T-cell (primary cell): ENCODE measurements at regions not wholly inside any gene's neighbourhood (a gene's known extent, or its start where the extent isn't known, plus 50 kb on each side); places are given as distances from the start of the nearest gene placed in this dataset.

ENCODE experiments used
- ATAC-seq, 4 experiments: fragments of 200-7000 bp in 3 of 4; fragments of 150-1000 bp in 1 of 4; cut with Tn5 transposase; replicated peaks in 1 of 4; 1 replicate in 3 of 4; 2 replicates in 1 of 4; pipeline ENCODE4 v1.10.0; 2021; ENCODE audit warnings: moderate library complexity in 3 of 4, mild to moderate bottlenecking in 2 of 4, moderate number of reproducible peaks in 1 of 4
- CTCF ChIA-PET, 2 donors: fragments of 300-600 bp; sonication (Branson Sonifier 250); formaldehyde crosslinking; loops; one replicate each; lab custom pipeline; 2022; ENCODE audit warnings: antibody characterized with exemption in 2 of 2; lab: Charles Lee
- POLR2A ChIA-PET, 2 donors: fragments of 300-600 bp; sonication (Branson Sonifier 250); formaldehyde crosslinking; loops; one replicate each; lab custom pipeline; 2022; ENCODE audit warnings: antibody characterized with exemption in 2 of 2; lab: Charles Lee
- DNase-seq, 35 experiments: peaks; one replicate each; pipeline versions ENCODE4 v3.0.0 to v3.0.0-alpha.2; 2013 to 2023
- H3K27ac ChIP-seq: one replicate; pipeline ENCODE4 v1.5.1; 2013; ENCODE audit warnings: low read length
- H3K27me3 ChIP-seq, 2 experiments: replicated peaks in 1 of 2; 1 replicate in 1 of 2; 2 replicates in 1 of 2; pipeline versions ENCODE4 v1.6.1 to v1.7.0; 2013; ENCODE audit warnings: low read length in 1 of 2, mixed read lengths in 1 of 2; ENCODE audit not compliant: control insufficient read depth in 2 of 2, insufficient read depth in 2 of 2; ENCODE audit errors: extremely low read depth in 1 of 2
- H3K36me3 ChIP-seq, 2 donors: 1 replicate in 1 of 2; 2 replicates in 1 of 2; pipeline versions ENCODE4 v1.6.1 to v1.7.0; 2013; ENCODE audit warnings: low read length in 1 of 2; ENCODE audit not compliant: control insufficient read depth in 2 of 2, insufficient read depth in 1 of 2; ENCODE audit errors: extremely low read depth in 1 of 2
- H3K4me1 ChIP-seq, 2 experiments: 1 replicate in 1 of 2; 2 replicates in 1 of 2; pipeline versions ENCODE4 v1.6.1 to v1.7.0; 2013; ENCODE audit warnings: low read length in 2 of 2, mixed read lengths in 1 of 2; ENCODE audit not compliant: insufficient read depth in 2 of 2, control insufficient read depth in 1 of 2; ENCODE audit errors: extremely low read depth in 1 of 2
- H3K4me3 ChIP-seq, 2 donors: 1 replicate in 1 of 2; 2 replicates in 1 of 2; pipeline versions ENCODE4 v1.5.1 to v1.7.0; 2013; ENCODE audit warnings: mild to moderate bottlenecking in 2 of 2, low read length in 1 of 2, moderate library complexity in 1 of 2; ENCODE audit not compliant: control insufficient read depth in 1 of 2; ENCODE audit errors: extremely low read depth in 1 of 2
- H3K9me3 ChIP-seq: 2 replicates; pipeline ENCODE4 v1.7.0; 2013
- H3K27ac Mint-ChIP-seq, 2 donors: one replicate each; pipeline ENCODE4 v1.8.0; 2020 to 2021; ENCODE audit warnings: mild to moderate bottlenecking in 2 of 2, mixed read lengths in 2 of 2
- H3K27me3 Mint-ChIP-seq, 2 donors: one replicate each; pipeline ENCODE4 v1.8.0; 2021 to 2022; ENCODE audit warnings: mixed read lengths in 2 of 2
- H3K36me3 Mint-ChIP-seq: one replicate; pipeline ENCODE4 v1.8.0; 2021; ENCODE audit warnings: mixed read lengths
- H3K4me1 Mint-ChIP-seq, 3 donors: one replicate each; pipeline ENCODE4 v1.8.0; 2020 to 2022; ENCODE audit warnings: mixed read lengths in 3 of 3, mild to moderate bottlenecking in 1 of 3
- H3K4me3 Mint-ChIP-seq, 3 donors: one replicate each; pipeline ENCODE4 v1.8.0; 2020 to 2022; ENCODE audit warnings: mild to moderate bottlenecking in 3 of 3, mixed read lengths in 3 of 3, moderate library complexity in 3 of 3
- H3K9me3 Mint-ChIP-seq, 3 donors: one replicate each; pipeline ENCODE4 v1.8.0; 2020 to 2022; ENCODE audit warnings: mixed read lengths in 3 of 3
- WGBS: methylation state at CpG from one replicate; pipeline ENCODE4 v1.1.5; 2013; ENCODE audit warnings: missing lambda C conversion rate; ENCODE audit not compliant: insufficient coverage; 5-methylcytosine and 5-hydroxymethylcytosine counted together

GRCh38 chr13:86003029-86003428 lies 203.8 kb upstream of the SLITRK6 start:
- Mint-ChIP-seq H3K4me3 (no peak overlapping the region), H3K27ac (no peak overlapping the region), H3K36me3 (no peaks in the 10 kb centered on the region), H3K4me1 (no peaks in the 10 kb centered on the region), H3K9me3 (peaks cover 0 to 6% (median 0%) of the 10 kb centered on the region in 3 donors), H3K27me3 (no peaks in the 10 kb centered on the region)
- Histone ChIP-seq H3K27me3 (no peaks in the 10 kb centered on the region), H3K27ac (no peak overlapping the region), H3K4me3 (no peak overlapping the region), H3K36me3 (no peaks in the 10 kb centered on the region), H3K4me1 (no peaks in the 10 kb centered on the region), H3K9me3 (no peaks in the 10 kb centered on the region)
- WGBS, result 86% methylated on average over 1 of the region's 2 CpGs
- CTCF ChIA-PET, result no interaction called here
- ATAC-seq, result no peak
- DNase-seq, result no peak
- POLR2A ChIA-PET, result no interaction called here

GRCh38 chr13:86000546-86000945 lies 201.3 kb upstream of the SLITRK6 start:
- Histone ChIP-seq H3K27ac (no peak overlapping the region), H3K4me1 (no peaks in the 10 kb centered on the region), H3K36me3 (no peaks in the 10 kb centered on the region), H3K4me3 (no peak overlapping the region), H3K27me3 (no peaks in the 10 kb centered on the region), H3K9me3 (no peaks in the 10 kb centered on the region)
- CTCF ChIA-PET, result no interaction called here
- no peak overlapping the region for H3K4me3 Mint-ChIP-seq
- H3K9me3 Mint-ChIP-seq, result peaks cover 0 to under 1% (median 0%) of the 10 kb centered on the region in 3 donors
- ATAC-seq (no peak), DNase-seq (no peak)
- H3K27ac Mint-ChIP-seq, result no peak overlapping the region
- no peaks in the 10 kb centered on the region for H3K4me1 Mint-ChIP-seq
- POLR2A ChIA-PET, result no interaction called here
- WGBS, result no CpG with 5 or more reads among the region's 2 CpGs
- no peaks in the 10 kb centered on the region for H3K27me3 Mint-ChIP-seq
- no peaks in the 10 kb centered on the region for H3K36me3 Mint-ChIP-seq

GRCh38 chr13:85997587-85997986 lies 198.4 kb upstream of the SLITRK6 start:
- Histone ChIP-seq H3K27me3 (no peaks in the 10 kb centered on the region), H3K4me3 (no peak overlapping the region), H3K9me3 (no peaks in the 10 kb centered on the region), H3K4me1 (no peaks in the 10 kb centered on the region), H3K36me3 (no peaks in the 10 kb centered on the region), H3K27ac (no peak overlapping the region)
- Mint-ChIP-seq H3K9me3 (peaks cover 4 to 9% (median 6%) of the 10 kb centered on the region in 3 donors), H3K36me3 (no peaks in the 10 kb centered on the region), H3K4me1 (no peaks in the 10 kb centered on the region), H3K27ac (no peak overlapping the region), H3K4me3 (no peak overlapping the region), H3K27me3 (no peaks in the 10 kb centered on the region)
- POLR2A ChIA-PET, result no interaction called here
- no CpG with 5 or more reads among the region's 2 CpGs for WGBS
- no peak for ATAC-seq
- CTCF ChIA-PET, result no interaction called here
- DNase-seq, result no peak

GRCh38 chr13:85995788-85996418 lies 196.7 kb upstream of the SLITRK6 start:
- no peak overlapping the region for H3K4me3 Mint-ChIP-seq
- no peaks in the 10 kb centered on the region for H3K36me3 ChIP-seq
- H3K9me3 Mint-ChIP-seq, result peaks cover 4 to 13% (median 6%) of the 10 kb centered on the region in 3 donors
- no peaks in the 10 kb centered on the region for H3K4me1 ChIP-seq
- H3K27me3 Mint-ChIP-seq, result no peaks in the 10 kb centered on the region
- no peaks in the 10 kb centered on the region for H3K4me1 Mint-ChIP-seq
- WGBS, result 90% methylated on average over 2 of the region's 3 CpGs
- no peak overlapping the region for H3K4me3 ChIP-seq
- no peaks in the 10 kb centered on the region for H3K36me3 Mint-ChIP-seq
- ATAC-seq (no peak), DNase-seq (no peak)
- no peaks in the 10 kb centered on the region for H3K9me3 ChIP-seq
- H3K27ac ChIP-seq, result no peak overlapping the region
- H3K27me3 ChIP-seq, result no peaks in the 10 kb centered on the region
- CTCF ChIA-PET, result interaction anchor here in 1 of 2 donors (0.6 kb wide), 1 partner anchor 48 kb away, joined by 3 read pairs; no protein-coding TSS in a partner anchor
- POLR2A ChIA-PET, result interaction anchor here in 1 of 2 donors (0.6 kb wide), 1 partner anchor 56 kb away, joined by 3 read pairs; no protein-coding TSS in a partner anchor
- no peak overlapping the region for H3K27ac Mint-ChIP-seq

GRCh38 chr13:85993567-85993966 lies 194.3 kb upstream of the SLITRK6 start:
- H3K27ac ChIP-seq, result no peak overlapping the region
- H3K36me3 Mint-ChIP-seq, result no peaks in the 10 kb centered on the region
- H3K4me1 Mint-ChIP-seq, result no peaks in the 10 kb centered on the region
- H3K27me3 ChIP-seq, result no peaks in the 10 kb centered on the region
- CTCF ChIA-PET, result no interaction called here
- no CpG with 5 or more reads among the region's 1 CpG for WGBS
- H3K4me3 ChIP-seq, result no peak overlapping the region
- no peak overlapping the region for H3K27ac Mint-ChIP-seq
- H3K4me3 Mint-ChIP-seq, result no peak overlapping the region
- H3K36me3 ChIP-seq, result no peaks in the 10 kb centered on the region
- no peak for ATAC-seq
- DNase-seq, result no peak
- no peaks in the 10 kb centered on the region for H3K9me3 ChIP-seq
- POLR2A ChIA-PET, result no interaction called here
- H3K9me3 Mint-ChIP-seq, result peaks cover 6 to 16% (median 9%) of the 10 kb centered on the region in 3 donors
- no peaks in the 10 kb centered on the region for H3K27me3 Mint-ChIP-seq
- no peaks in the 10 kb centered on the region for H3K4me1 ChIP-seq

- no peaks in the 10 kb centered on the region for H3K27me3 Mint-ChIP-seq
- DNase-seq (no peak), ATAC-seq (no peak)
- Histone ChIP-seq H3K36me3 (no peaks in the 10 kb centered on the region), H3K27me3 (no peaks in the 10 kb centered on the region), H3K4me3 (no peak overlapping the region), H3K27ac (no peak overlapping the region), H3K9me3 (no peaks in the 10 kb centered on the region), H3K4me1 (no peaks in the 10 kb centered on the region)
- H3K4me3 Mint-ChIP-seq, result no peak overlapping the region
- ChIA-PET POLR2A (no interaction called here), CTCF (interaction anchor here in 1 of 2 donors (0.6 kb wide), 1 partner anchor 109 kb away, joined by 4 read pairs; no protein-coding TSS in a partner anchor)
- H3K36me3 Mint-ChIP-seq, result no peaks in the 10 kb centered on the region
- H3K4me1 Mint-ChIP-seq, result no peaks in the 10 kb centered on the region
- H3K27ac Mint-ChIP-seq, result no peak overlapping the region
- WGBS, result 67% methylated on average over 2 of the region's 2 CpGs
- H3K9me3 Mint-ChIP-seq, result peaks cover 5 to 24% (median 9%) of the 10 kb centered on the region in 3 donors
Observed at GRCh38 chr13:85990397-85990796, 191.2 kb upstream of the SLITRK6 start.
